ENCODE measurements at regions not wholly inside any gene's neighbourhood (a gene's known extent, or its start where the extent isn't known, plus 50 kb on each side); places are given as distances from the start of the nearest gene placed in this dataset.

GRCh38 chr7:3196629-3197400 lies 104.2 kb upstream of the SDK1 start:
- DNase-seq, result no peak
- Mint-ChIP-seq H3K4me3 (ENCODE audit: unreplicated experiment) (no peak overlapping the region), H3K9me3 (ENCODE audit: unreplicated experiment) (peaks cover 13% of the 10 kb centered on the region), H3K27me3 (ENCODE audit: unreplicated experiment) (peaks cover 9% of the 10 kb centered on the region), H3K27ac (ENCODE audit: unreplicated experiment) (peak overlapping the region; percentile 22), H3K36me3 (ENCODE audit: unreplicated experiment) (peaks cover 12% of the 10 kb centered on the region), H3K4me1 (ENCODE audit: low read depth, unreplicated experiment) (peaks cover 28% of the 10 kb centered on the region)
- no peak for TF ChIP-seq CTCF (IDR thresholded peaks at IDR 0.05; ENCODE audit: partially characterized antibody, unreplicated experiment)

GRCh38 chr7:3197567-3198213 lies 103.4 kb upstream of the SDK1 start:
- H3K4me3 Mint-ChIP-seq (ENCODE audit: unreplicated experiment), result no peak overlapping the region
- peaks cover 9% of the 10 kb centered on the region for H3K9me3 Mint-ChIP-seq (ENCODE audit: unreplicated experiment)
- no peak overlapping the region for H3K27ac Mint-ChIP-seq (ENCODE audit: unreplicated experiment)

GRCh38 chr7:3198316-3198715 lies 102.7 kb upstream of the SDK1 start:
- peaks cover 17% of the 10 kb centered on the region for H3K4me1 Mint-ChIP-seq (ENCODE audit: low read depth, unreplicated experiment)
- H3K27me3 Mint-ChIP-seq (ENCODE audit: unreplicated experiment), result peaks cover 2% of the 10 kb centered on the region
- no peak for DNase-seq
- H3K9me3 Mint-ChIP-seq (ENCODE audit: unreplicated experiment), result peaks cover 6% of the 10 kb centered on the region
- no peak for TF ChIP-seq CTCF (IDR thresholded peaks at IDR 0.05; ENCODE audit: partially characterized antibody, unreplicated experiment)
- peaks cover 12% of the 10 kb centered on the region for H3K36me3 Mint-ChIP-seq (ENCODE audit: unreplicated experiment)
- H3K4me3 Mint-ChIP-seq (ENCODE audit: unreplicated experiment), result no peak overlapping the region
- no peak overlapping the region for H3K27ac Mint-ChIP-seq (ENCODE audit: unreplicated experiment)

More at GRCh38 chr7:3197567-3198213, 103.4 kb upstream of the SDK1 start:
- no peak for TF ChIP-seq CTCF (IDR thresholded peaks at IDR 0.05; ENCODE audit: partially characterized antibody, unreplicated experiment)
- H3K27me3 Mint-ChIP-seq (ENCODE audit: unreplicated experiment), result peaks cover 4% of the 10 kb centered on the region
- H3K36me3 Mint-ChIP-seq (ENCODE audit: unreplicated experiment), result peaks cover 12% of the 10 kb centered on the region
- DNase-seq, result no peak
- H3K4me1 Mint-ChIP-seq (ENCODE audit: low read depth, unreplicated experiment), result peaks cover 23% of the 10 kb centered on the region

- Mint-ChIP-seq H3K36me3 (ENCODE audit: unreplicated experiment) (peaks cover 17% of the 10 kb centered on the region), H3K4me1 (ENCODE audit: low read depth, unreplicated experiment) (peaks cover 7% of the 10 kb centered on the region), H3K9me3 (ENCODE audit: unreplicated experiment) (peaks cover 8% of the 10 kb centered on the region), H3K27ac (ENCODE audit: unreplicated experiment) (no peak overlapping the region), H3K4me3 (ENCODE audit: unreplicated experiment) (no peak overlapping the region), H3K27me3 (ENCODE audit: unreplicated experiment) (peaks cover 6% of the 10 kb centered on the region)
- no peak for TF ChIP-seq CTCF (IDR thresholded peaks at IDR 0.05; ENCODE audit: partially characterized antibody, unreplicated experiment)
- peak; percentile 42 for DNase-seq
Measured at GRCh38 chr7:3200504-3200903, 100.5 kb upstream of the SDK1 start.

- H3K9me3 Mint-ChIP-seq (ENCODE audit: unreplicated experiment), result peaks cover 8% of the 10 kb centered on the region
- no peak for DNase-seq
- peaks cover 6% of the 10 kb centered on the region for H3K4me1 Mint-ChIP-seq (ENCODE audit: low read depth, unreplicated experiment)
- H3K4me3 Mint-ChIP-seq (ENCODE audit: unreplicated experiment), result no peak overlapping the region
- TF ChIP-seq CTCF (IDR thresholded peaks at IDR 0.05; ENCODE audit: partially characterized antibody, unreplicated experiment), result no peak
- H3K27me3 Mint-ChIP-seq (ENCODE audit: unreplicated experiment), result peaks cover 8% of the 10 kb centered on the region
- no peak overlapping the region for H3K27ac Mint-ChIP-seq (ENCODE audit: unreplicated experiment)
- peaks cover 17% of the 10 kb centered on the region for H3K36me3 Mint-ChIP-seq (ENCODE audit: unreplicated experiment)
Measured at GRCh38 chr7:3201306-3201705, 99.7 kb upstream of the SDK1 start.
